Ramos (cell line): ENCODE measurements at regions not wholly inside any gene's neighbourhood (a gene's known extent, or its start where the extent isn't known, plus 50 kb on each side); places are given as distances from the start of the nearest gene placed in this dataset.

ENCODE experiments used
- in situ Hi-C: fragments of 300-500 bp; cut with MboI; formaldehyde crosslinking; loops from one replicate; pipeline ENCODE4 v1.14.3; 2022; ENCODE audit warnings: low sequenced_read_pairs; ENCODE audit not compliant: unreplicated experiment

- in situ Hi-C loops = no loop called here
Measured at GRCh38 chr19:32174386-32175113, 170.9 kb upstream of the ZNF507 start.

GRCh38 chr19:32176591-32176990 is 168.8 kb upstream of the ZNF507 start:
- in situ Hi-C loops = no loop called here

- in situ Hi-C loops = no loop called here
Measured at GRCh38 chr19:32177686-32178085, 167.7 kb upstream of the ZNF507 start.

- in situ Hi-C loops = no loop called here
Measured at GRCh38 chr19:32178401-32178800, 167.0 kb upstream of the ZNF507 start.

GRCh38 chr19:32178956-32179355 is 166.5 kb upstream of the ZNF507 start:
- in situ Hi-C loops = no loop called here

GRCh38 chr19:32181216-32181920 is 164.0 kb upstream of the ZNF507 start:
- in situ Hi-C loops = no loop called here

GRCh38 chr19:32186542-32187330 is 158.7 kb upstream of the ZNF507 start:
- in situ Hi-C loops = no loop called here

- in situ Hi-C loops = no loop called here
Measured at GRCh38 chr19:32188921-32189320, 156.5 kb upstream of the ZNF507 start.

- in situ Hi-C loops = no loop called here
Measured at GRCh38 chr19:32189956-32190706, 155.3 kb upstream of the ZNF507 start.

- in situ Hi-C loops = no loop called here
Measured at GRCh38 chr19:32191921-32192320, 153.5 kb upstream of the ZNF507 start.

- in situ Hi-C loops = no loop called here
Measured at GRCh38 chr19:32195706-32196610, 149.5 kb upstream of the ZNF507 start.

- in situ Hi-C loops = no loop called here
Measured at GRCh38 chr19:32196690-32197420, 148.6 kb upstream of the ZNF507 start.

- in situ Hi-C loops = no loop called here
Measured at GRCh38 chr19:32197896-32198882, 147.2 kb upstream of the ZNF507 start.

- in situ Hi-C loops = no loop called here
Measured at GRCh38 chr19:32199501-32200040, 145.8 kb upstream of the ZNF507 start.

- in situ Hi-C loops = no loop called here
Measured at GRCh38 chr19:32200312-32201038, 144.9 kb upstream of the ZNF507 start.

GRCh38 chr19:32201211-32201610 is 144.2 kb upstream of the ZNF507 start:
- in situ Hi-C loops = no loop called here

- in situ Hi-C loops = no loop called here
Measured at GRCh38 chr19:32201636-32202051, 143.8 kb upstream of the ZNF507 start.
